ENCODE measurements at regions not wholly inside any gene's neighbourhood (a gene's known extent, or its start where the extent isn't known, plus 50 kb on each side); places are given as distances from the start of the nearest gene placed in this dataset.

DNA sequence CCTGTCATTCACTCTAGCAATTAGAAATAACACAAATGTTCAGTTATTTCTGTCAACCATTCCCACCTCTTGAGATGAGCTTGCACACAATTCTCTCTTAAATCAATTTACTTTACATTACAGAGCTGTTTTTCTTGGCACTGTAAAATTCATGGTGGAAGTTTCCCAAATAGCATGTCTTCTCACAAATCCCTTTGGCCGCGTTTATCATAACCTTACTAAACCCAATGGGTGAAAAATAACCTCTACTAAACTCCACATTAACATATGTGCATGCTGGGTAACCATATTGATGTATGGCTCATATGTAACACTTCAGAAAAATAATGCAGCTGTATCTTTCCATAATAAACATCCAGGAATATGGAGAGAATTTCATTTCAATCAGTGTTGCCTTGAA lies 75.5 kb upstream of the SULT1C3 start:
- TF ChIP-seq, protein P1, sequence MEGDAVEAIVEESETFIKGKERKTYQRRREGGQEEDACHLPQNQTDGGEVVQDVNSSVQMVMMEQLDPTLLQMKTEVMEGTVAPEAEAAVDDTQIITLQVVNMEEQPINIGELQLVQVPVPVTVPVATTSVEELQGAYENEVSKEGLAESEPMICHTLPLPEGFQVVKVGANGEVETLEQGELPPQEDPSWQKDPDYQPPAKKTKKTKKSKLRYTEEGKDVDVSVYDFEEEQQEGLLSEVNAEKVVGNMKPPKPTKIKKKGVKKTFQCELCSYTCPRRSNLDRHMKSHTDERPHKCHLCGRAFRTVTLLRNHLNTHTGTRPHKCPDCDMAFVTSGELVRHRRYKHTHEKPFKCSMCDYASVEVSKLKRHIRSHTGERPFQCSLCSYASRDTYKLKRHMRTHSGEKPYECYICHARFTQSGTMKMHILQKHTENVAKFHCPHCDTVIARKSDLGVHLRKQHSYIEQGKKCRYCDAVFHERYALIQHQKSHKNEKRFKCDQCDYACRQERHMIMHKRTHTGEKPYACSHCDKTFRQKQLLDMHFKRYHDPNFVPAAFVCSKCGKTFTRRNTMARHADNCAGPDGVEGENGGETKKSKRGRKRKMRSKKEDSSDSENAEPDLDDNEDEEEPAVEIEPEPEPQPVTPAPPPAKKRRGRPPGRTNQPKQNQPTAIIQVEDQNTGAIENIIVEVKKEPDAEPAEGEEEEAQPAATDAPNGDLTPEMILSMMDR (IDR thresholded peaks at IDR 0.05): no peak
- no peak for TF ChIP-seq EP300 (IDR thresholded peaks at IDR 0.05)
- TF ChIP-seq POLR2A (IDR thresholded peaks at IDR 0.05): no peak

Data from tibial nerve (tissue), 4 donors.